ENCODE measurements at regions not wholly inside any gene's neighbourhood (a gene's known extent, or its start where the extent isn't known, plus 50 kb on each side); places are given as distances from the start of the nearest gene placed in this dataset.

GRCh38 chr2:71919708-71920107 lies 228.0 kb downstream of the CYP26B1 start:
- no peak for DNase-seq

DNA sequence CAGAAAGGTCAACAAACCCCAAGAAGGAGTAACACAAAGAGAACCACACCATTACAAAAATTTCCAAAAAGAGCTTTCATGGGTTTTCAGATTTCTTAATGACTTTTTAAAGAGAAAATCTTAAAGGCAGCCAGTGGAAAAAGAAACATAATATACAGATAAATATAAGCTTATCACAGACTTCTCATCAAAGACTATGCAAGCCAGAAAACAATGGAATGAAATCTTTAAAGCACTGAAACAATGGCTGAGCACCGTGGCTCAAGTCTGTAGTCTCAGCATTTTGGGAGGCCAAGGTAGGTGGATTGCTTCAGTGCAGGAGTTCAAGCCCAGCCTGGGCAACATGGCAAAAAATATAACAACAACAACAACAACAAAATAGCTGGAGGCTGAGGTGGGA lies 237.4 kb downstream of the CYP26B1 start:
- DNase-seq, result no peak

- no peak for DNase-seq
These were observed 238.9 kb downstream of the CYP26B1 start for GRCh38 chr2:71908798-71909197.

GRCh38 chr2:71907503-71907902 lies 240.2 kb downstream of the CYP26B1 start:
- DNase-seq, result no peak

- no peak for DNase-seq
These were observed 241.2 kb downstream of the CYP26B1 start for GRCh38 chr2:71906357-71906973.

DNA sequence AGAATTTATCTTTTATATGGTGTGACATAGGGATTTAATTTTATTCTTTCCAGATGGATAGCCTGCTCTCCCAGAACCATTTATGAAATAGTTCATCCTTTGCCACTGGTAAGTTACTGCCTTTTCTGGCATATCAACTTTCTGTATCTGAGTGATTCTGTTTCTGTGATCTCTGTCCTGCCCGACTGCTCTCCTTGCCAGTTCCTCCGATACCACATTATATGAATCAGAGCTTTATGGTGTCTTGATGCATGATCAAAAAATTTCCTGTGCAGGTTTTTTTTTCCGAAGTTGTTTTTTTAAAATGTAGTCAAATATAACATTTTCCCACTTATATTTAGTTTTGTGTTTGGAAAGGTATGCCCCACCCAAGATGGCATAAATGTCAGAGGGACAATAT lies 242.5 kb downstream of the CYP26B1 start:
- no peak for DNase-seq

DNA sequence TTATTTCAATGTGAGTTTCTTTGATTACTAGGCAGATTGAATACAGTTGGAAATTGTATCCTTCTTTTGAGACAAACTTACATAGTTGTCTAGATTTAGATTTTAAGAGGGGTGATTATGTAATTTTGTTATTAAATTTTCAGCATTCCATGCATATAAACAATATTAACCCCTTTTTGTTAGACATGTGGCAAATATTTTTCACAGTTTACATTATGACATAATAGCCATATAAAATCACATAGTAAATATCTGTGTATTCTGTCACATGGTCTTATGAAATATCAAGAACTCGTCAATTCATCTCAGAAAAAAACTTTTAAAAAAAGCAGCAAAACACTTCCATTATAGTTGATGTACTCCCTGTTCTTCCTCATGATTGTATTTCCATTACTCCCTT lies 243.8 kb downstream of the CYP26B1 start:
- no peak for DNase-seq

DNA sequence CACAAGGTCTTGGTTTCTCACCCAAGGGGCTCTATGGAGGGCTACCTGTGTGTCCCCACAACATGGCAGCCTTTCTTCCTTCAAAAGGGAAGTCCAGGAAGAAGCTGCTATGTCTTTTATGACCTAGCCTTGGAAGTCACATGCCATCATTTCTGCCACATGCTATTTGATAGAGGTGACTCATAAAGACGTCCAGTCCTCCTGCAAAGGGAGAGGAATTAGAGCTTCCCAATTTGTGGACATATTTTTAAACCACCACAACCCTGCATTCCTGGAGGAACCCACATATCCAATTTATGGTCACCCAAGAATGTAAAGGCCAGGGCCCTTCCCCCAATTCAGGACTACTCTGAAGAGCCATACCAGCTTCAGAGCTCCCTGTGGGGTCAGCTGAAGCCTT lies 246.2 kb downstream of the CYP26B1 start:
- no peak for DNase-seq

- no peak for DNase-seq
These were observed 248.6 kb downstream of the CYP26B1 start for GRCh38 chr2:71898851-71899681.

DNA sequence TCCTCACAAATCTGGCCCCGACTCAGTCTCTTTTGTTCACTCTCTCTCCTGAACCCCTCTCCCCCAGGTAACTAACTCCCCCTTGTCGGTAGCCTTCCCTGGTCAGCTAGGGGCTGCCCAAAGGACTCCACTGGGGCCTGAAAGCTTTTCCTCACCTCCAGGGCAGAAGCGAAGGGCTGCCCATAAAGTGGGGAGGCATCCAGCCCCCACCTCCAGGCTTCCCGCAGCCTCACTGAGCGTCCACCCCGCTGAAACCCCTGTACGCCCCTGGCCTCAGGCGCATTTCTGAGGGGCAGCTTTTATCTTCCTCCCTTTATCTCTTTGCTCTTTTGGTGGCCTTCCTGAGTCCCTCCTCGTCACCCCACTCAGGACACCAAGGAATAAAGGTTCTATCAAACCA lies 249.3 kb downstream of the CYP26B1 start:
- DNase-seq, result no peak

DNA sequence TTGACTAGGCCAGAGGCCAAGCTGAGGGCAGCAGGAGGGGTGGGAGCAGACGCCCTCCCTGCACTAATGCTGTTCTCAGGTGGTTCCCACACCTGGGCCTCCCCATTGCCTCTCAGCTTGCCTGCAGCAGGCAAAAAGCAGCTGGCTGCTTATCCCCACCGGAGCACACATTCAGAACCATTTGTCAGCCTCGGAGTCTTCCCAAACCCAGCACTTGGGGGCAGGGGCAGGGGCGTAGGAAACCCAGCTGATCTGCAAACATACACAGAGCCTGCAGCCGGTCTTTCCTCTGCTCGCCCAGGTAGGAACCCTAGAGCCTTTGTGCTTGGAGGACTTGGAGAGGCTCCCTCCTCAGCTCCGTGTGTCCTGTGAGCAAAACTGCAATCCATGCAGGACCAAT lies 249.8 kb downstream of the CYP26B1 start:
- DNase-seq, result no peak

DNA sequence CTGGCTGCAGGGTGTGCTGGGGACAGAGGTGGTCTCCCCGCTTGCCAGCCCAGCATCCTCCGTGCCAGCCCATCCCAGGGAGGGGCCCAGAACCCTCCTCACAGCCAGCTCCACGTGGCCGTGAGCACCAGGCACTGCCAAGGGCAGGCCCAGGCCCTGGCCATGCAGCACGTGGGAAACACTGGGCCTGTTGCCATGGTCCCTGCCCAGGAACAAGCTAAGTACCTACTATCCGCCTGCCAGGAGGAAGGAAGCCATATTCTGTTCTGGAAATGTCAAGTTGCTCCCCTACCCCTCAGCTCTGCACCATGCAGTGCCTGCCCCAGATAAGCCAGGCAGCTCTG lies 250.6 kb downstream of the CYP26B1 start:
- no peak for DNase-seq

GRCh38 chr2:71896385-71897136 lies 251.1 kb downstream of the CYP26B1 start:
- DNase-seq, result peak; percentile 61

GRCh38 chr2:71895320-71896161 lies 252.1 kb downstream of the CYP26B1 start:
- DNase-seq, result no peak

DNA sequence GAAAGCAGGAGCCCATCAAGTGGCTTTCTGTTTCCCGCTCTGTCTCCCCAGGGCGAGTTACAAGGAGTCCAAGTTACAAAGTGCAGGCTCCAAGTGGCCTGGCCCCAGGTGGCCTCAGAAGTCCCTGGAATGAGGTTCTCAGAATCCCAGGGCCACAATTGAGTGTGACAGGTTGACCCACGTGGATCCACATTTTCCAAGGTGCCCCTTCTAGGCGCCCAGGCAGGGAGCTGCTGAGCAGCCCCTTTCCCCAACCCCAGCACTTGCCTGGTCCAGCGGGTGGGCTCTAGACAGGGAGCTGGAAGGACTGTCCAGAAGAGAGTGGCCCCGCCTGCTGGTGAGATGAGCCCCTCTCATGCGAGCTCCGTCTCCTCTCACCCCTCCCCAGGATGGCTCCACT lies 253.4 kb downstream of the CYP26B1 start:
- DNase-seq, result no peak

GRCh38 chr2:71893646-71894045 lies 254.0 kb downstream of the CYP26B1 start:
- DNase-seq, result no peak

DNA sequence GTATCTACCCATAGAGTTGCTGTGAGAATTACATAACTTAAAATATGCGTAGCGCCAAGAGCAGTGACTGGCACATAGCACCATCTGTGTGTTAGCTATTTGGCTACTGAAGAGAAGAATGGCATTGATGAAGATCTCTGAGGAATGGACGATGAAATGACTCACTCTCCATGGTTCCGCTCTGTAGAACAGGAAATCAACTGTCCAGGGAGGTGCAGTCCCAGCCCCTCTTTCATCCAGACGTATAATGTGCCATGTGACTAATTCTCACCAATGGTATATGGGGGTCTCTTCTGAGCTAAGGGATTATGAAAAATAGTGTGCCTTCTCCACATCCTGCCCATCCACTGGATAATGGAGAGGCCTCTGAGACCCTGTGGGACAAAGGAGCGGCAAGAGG lies 254.8 kb downstream of the CYP26B1 start:
- DNase-seq, result no peak

DNA sequence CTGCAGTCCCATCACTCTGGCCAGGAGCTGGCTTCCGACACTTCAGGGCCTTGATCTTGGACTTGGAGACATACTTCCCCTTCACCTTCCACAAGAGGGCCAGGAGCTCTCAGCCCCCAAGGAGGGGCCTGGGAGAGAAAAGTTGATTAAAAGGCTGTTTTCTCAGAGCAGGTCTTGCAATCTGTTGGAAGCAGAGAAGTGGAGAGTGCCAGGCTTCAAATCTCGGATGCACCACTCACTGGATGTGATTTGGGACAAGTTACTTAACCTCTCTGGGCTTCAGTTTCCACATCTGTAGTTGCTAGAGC lies 255.3 kb downstream of the CYP26B1 start:
- DNase-seq, result no peak

- no peak for DNase-seq
These were observed 255.8 kb downstream of the CYP26B1 start for GRCh38 chr2:71891719-71892422.

- no peak for DNase-seq
These were observed 256.5 kb downstream of the CYP26B1 start for GRCh38 chr2:71891155-71891554.

- no peak for DNase-seq
These were observed 257.6 kb downstream of the CYP26B1 start for GRCh38 chr2:71889759-71890684.

Measured in NCI-H1694 (cell line).